HG03558 (cell line): ENCODE measurements at regions not wholly inside any gene's neighbourhood (a gene's known extent, or its start where the extent isn't known, plus 50 kb on each side); places are given as distances from the start of the nearest gene placed in this dataset.

ENCODE experiments used
- ATAC-seq: cut with Tn5 transposase; IDR thresholded peaks from one replicate; pipeline ENCODE4 v1.9.1; 2021; ENCODE audit warnings: moderate number of reproducible peaks; ENCODE audit not compliant: unreplicated experiment; ENCODE audit errors: extremely low read depth

- ATAC-seq: no peak
These were observed 72.4 kb upstream of the C1GALT1 start for GRCh38 chr7:7109934-7110333.

GRCh38 chr7:7110706-7111105 lies 71.6 kb upstream of the C1GALT1 start:
- ATAC-seq: no peak

- ATAC-seq: no peak
These were observed 69.5 kb upstream of the C1GALT1 start for GRCh38 chr7:7112868-7113267.

- no peak for ATAC-seq
These were observed 67.6 kb upstream of the C1GALT1 start for GRCh38 chr7:7114575-7115291.

GRCh38 chr7:7117935-7118586 lies 64.3 kb upstream of the C1GALT1 start:
- ATAC-seq: no peak

GRCh38 chr7:7118822-7119221 lies 63.5 kb upstream of the C1GALT1 start:
- ATAC-seq: no peak

- ATAC-seq: no peak
These were observed 62.6 kb upstream of the C1GALT1 start for GRCh38 chr7:7119729-7120128.

- ATAC-seq: no peak
These were observed 60.3 kb upstream of the C1GALT1 start for GRCh38 chr7:7122033-7122478.

- no peak for ATAC-seq
These were observed 59.6 kb upstream of the C1GALT1 start for GRCh38 chr7:7122701-7123281.

- no peak for ATAC-seq
These were observed 56.4 kb upstream of the C1GALT1 start for GRCh38 chr7:7125963-7126362.

- no peak for ATAC-seq
These were observed 54.6 kb upstream of the C1GALT1 start for GRCh38 chr7:7127773-7128172.

GRCh38 chr7:7129381-7129780 lies 53.0 kb upstream of the C1GALT1 start:
- ATAC-seq: no peak

- ATAC-seq: no peak
These were observed 51.1 kb upstream of the C1GALT1 start for GRCh38 chr7:7131273-7131672.
